OCI-LY1 (cell line): ENCODE measurements at regions not wholly inside any gene's neighbourhood (a gene's known extent, or its start where the extent isn't known, plus 50 kb on each side); places are given as distances from the start of the nearest gene placed in this dataset.

Experiments used
- H2AFZ ChIP-seq: fragments of 200-600 bp; sonication (generic), shearing (Covaris generic); 2 replicates; pipeline ENCODE4 v1.6.0; 2014; ENCODE audit warnings: antibody characterized with exemption, mild to moderate bottlenecking, low read length
- H3F3A ChIP-seq: fragments of 200-600 bp; sonication (generic), shearing (Covaris generic); 2 replicates; pipeline ENCODE4 v1.6.0; 2014; ENCODE audit warnings: mild to moderate bottlenecking, antibody characterized with exemption, low read length, moderate library complexity; ENCODE audit not compliant: insufficient read depth
- H3K27ac ChIP-seq: fragments of 200-600 bp; sonication (generic); 2 replicates; pipeline ENCODE4 v1.5.1; 2014; ENCODE audit warnings: low read length, mixed run types, mild to moderate bottlenecking, low read depth; ENCODE audit not compliant: poor library complexity, severe bottlenecking
- H3K27me3 ChIP-seq: fragments of 200-600 bp; sonication (generic); 2 replicates; pipeline ENCODE4 v1.6.0; 2014; ENCODE audit warnings: antibody characterized with exemption, mild to moderate bottlenecking, low read length, moderate library complexity; ENCODE audit not compliant: insufficient read depth
- H3K36me3 ChIP-seq: fragments of 200-600 bp; sonication (generic); 2 replicates; pipeline ENCODE4 v1.6.1; 2014; ENCODE audit warnings: mild to moderate bottlenecking, antibody characterized with exemption, low read length, moderate library complexity, mixed read lengths; ENCODE audit not compliant: insufficient read depth
- H3K4me1 ChIP-seq: fragments of 200-600 bp; sonication (generic); 2 replicates; pipeline ENCODE4 v1.5.1; 2014; ENCODE audit warnings: mild to moderate bottlenecking, low read length, moderate library complexity; ENCODE audit not compliant: insufficient read depth, severe bottlenecking
- H3K4me2 ChIP-seq: fragments of 200-600 bp; sonication (generic), shearing (Covaris generic); 2 replicates; pipeline ENCODE4 v1.6.1; 2014; ENCODE audit warnings: low read length
- H3K4me3 ChIP-seq: fragments of 200-600 bp; sonication (generic); 2 replicates; pipeline ENCODE4 v1.5.1; 2014; ENCODE audit warnings: low read length, low read depth, mild to moderate bottlenecking, mixed read lengths; ENCODE audit not compliant: poor library complexity, severe bottlenecking
- H3K79me2 ChIP-seq: fragments of 200-600 bp; shearing (Covaris generic); 2 replicates; pipeline ENCODE4 v1.6.1; 2016; ENCODE audit warnings: mixed run types, low read length, mixed read lengths; ENCODE audit not compliant: insufficient read depth
- H3K9ac ChIP-seq: fragments of 200-600 bp; sonication (generic), shearing (Covaris generic); 2 replicates; pipeline ENCODE4 v1.6.1; 2014; ENCODE audit warnings: mild to moderate bottlenecking, low read length, mixed read lengths
- H3K9me2 ChIP-seq: fragments of 200-600 bp; sonication (generic), shearing (Covaris generic); 2 replicates; pipeline ENCODE4 v1.6.1; 2014; ENCODE audit warnings: low read depth, mild to moderate bottlenecking, low read length, mixed read lengths
- H3K9me3 ChIP-seq: fragments of 200-600 bp; shearing (Covaris generic); 2 replicates; pipeline ENCODE4 v1.6.1; 2014; ENCODE audit warnings: low read length, mixed read lengths
- H4K20me1 ChIP-seq: fragments of 200-600 bp; sonication (generic), shearing (Covaris generic); 2 replicates; pipeline ENCODE4 v1.6.0; 2016; ENCODE audit warnings: mild to moderate bottlenecking, low read length; ENCODE audit not compliant: insufficient read depth
- CTCF ChIP-seq: fragments of 200-600 bp; sonication (generic), shearing (Covaris generic); IDR thresholded peaks from 2 replicates; pipeline ENCODE4 v1.5.1; 2017; ENCODE audit warnings: mild to moderate bottlenecking, antibody characterized with exemption, low read length, moderate library complexity, mixed read lengths
- EZH2 ChIP-seq: fragments of 200-600 bp; sonication (generic), shearing (Covaris generic); IDR thresholded peaks from 2 replicates; pipeline ENCODE4 v1.8.0; 2017; ENCODE audit warnings: borderline replicate concordance, mixed run types, mild to moderate bottlenecking, antibody characterized with exemption, low read length, moderate library complexity, mixed read lengths

DNA sequence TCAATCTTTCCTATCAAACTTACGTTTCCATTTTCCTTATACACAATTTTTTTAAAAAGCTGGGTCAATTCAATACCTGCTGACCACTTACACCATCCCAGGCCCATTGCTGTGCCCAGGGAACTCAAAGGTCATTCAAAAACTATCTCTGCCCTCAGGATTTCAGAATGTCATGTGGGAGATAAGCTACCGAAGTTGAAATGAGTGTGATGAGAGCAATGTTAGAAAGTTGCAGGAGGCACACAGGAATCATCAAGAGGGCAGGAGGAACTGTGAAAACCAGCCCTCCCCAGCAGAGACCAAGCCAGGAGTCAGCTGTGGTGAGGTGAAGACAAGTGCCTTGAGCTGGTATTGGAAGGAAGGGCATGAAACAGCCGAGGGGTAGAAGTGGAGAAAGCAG lies 195.9 kb downstream of the HS3ST3A1 start:
- Histone ChIP-seq H3K4me3 (no peak overlapping the region), H3K79me2 (no peaks in the 10 kb centered on the region), H3K4me2 (no peak overlapping the region), H3K27me3 (no peaks in the 10 kb centered on the region), H4K20me1 (no peaks in the 10 kb centered on the region), H2AFZ (no peak overlapping the region), H3K9me3 (no peaks in the 10 kb centered on the region), H3K9me2 (no peaks in the 10 kb centered on the region), H3K36me3 (no peaks in the 10 kb centered on the region), H3K9ac (no peak overlapping the region), H3K4me1 (no peaks in the 10 kb centered on the region), H3K27ac (no peak overlapping the region), H3F3A (no peaks in the 10 kb centered on the region)
- TF ChIP-seq EZH2 (no peak), CTCF (no peak)

DNA sequence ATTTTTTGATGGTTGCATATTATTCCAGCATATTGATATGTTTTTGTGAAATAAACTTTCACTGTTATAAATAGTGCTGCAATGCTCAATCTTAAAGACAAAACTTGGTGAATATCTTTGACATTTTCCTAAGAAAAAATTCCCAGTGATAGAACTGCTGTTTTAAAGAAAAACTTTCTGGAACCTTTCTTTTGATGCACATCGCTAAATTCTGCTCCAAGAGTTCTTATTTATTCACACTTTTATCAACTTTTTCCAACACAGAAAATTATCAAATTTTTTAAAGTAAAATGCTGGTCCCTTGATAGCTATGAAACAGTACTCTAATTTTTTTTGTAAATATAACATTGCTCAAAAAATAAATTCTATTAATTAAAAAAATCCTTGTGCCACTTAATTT lies 196.6 kb downstream of the HS3ST3A1 start:
- no peak overlapping the region for H3K9ac ChIP-seq
- no peaks in the 10 kb centered on the region for H3K27me3 ChIP-seq
- H3K4me1 ChIP-seq = no peaks in the 10 kb centered on the region
- no peak overlapping the region for H3K4me2 ChIP-seq
- H3K9me3 ChIP-seq = no peaks in the 10 kb centered on the region
- H2AFZ ChIP-seq = no peak overlapping the region
- H3F3A ChIP-seq = no peaks in the 10 kb centered on the region
- no peak overlapping the region for H3K4me3 ChIP-seq
- no peaks in the 10 kb centered on the region for H3K79me2 ChIP-seq
- H3K27ac ChIP-seq = no peak overlapping the region
- H3K36me3 ChIP-seq = no peaks in the 10 kb centered on the region
- H3K9me2 ChIP-seq = no peaks in the 10 kb centered on the region
- no peaks in the 10 kb centered on the region for H4K20me1 ChIP-seq
- TF ChIP-seq EZH2 (no peak), CTCF (no peak)

GRCh38 chr17:13403982-13404946 lies 197.5 kb downstream of the HS3ST3A1 start:
- H3K9me3 ChIP-seq = no peaks in the 10 kb centered on the region
- no peaks in the 10 kb centered on the region for H4K20me1 ChIP-seq
- no peaks in the 10 kb centered on the region for H3K27me3 ChIP-seq
- H3K4me2 ChIP-seq = no peak overlapping the region
- H3K9me2 ChIP-seq = no peaks in the 10 kb centered on the region
- no peak overlapping the region for H2AFZ ChIP-seq
- H3K36me3 ChIP-seq = no peaks in the 10 kb centered on the region
- no peak overlapping the region for H3K4me3 ChIP-seq
- H3K9ac ChIP-seq = no peak overlapping the region
- no peak overlapping the region for H3K27ac ChIP-seq
- no peaks in the 10 kb centered on the region for H3K4me1 ChIP-seq
- no peaks in the 10 kb centered on the region for H3F3A ChIP-seq
- TF ChIP-seq EZH2 (no peak), CTCF (no peak)
- no peaks in the 10 kb centered on the region for H3K79me2 ChIP-seq
